ENCODE measurements at regions not wholly inside any gene's neighbourhood (a gene's known extent, or its start where the extent isn't known, plus 50 kb on each side); places are given as distances from the start of the nearest gene placed in this dataset.

GRCh38 chr22:47888817-47889216, 1126.4 kb downstream of the TBC1D22A start:
- H4K20me1 ChIP-seq (replicated peaks; ENCODE audit: insufficient read depth), result no peaks in the 10 kb centered on the region
- H3K4me3 Mint-ChIP-seq, result no peak overlapping the region
- peaks cover 63% of the 10 kb centered on the region for H3K9me3 Mint-ChIP-seq
- no peaks in the 10 kb centered on the region for H3K4me1 ChIP-seq (ENCODE audit: insufficient read depth)
- no peaks in the 10 kb centered on the region for H3K4me1 Mint-ChIP-seq
- H3K4me3 ChIP-seq, result no peak overlapping the region
- no peaks in the 10 kb centered on the region for H3K27me3 ChIP-seq (ENCODE audit: insufficient read depth)
- no peaks in the 10 kb centered on the region for H3K79me2 ChIP-seq (replicated peaks; ENCODE audit: insufficient read depth)
- no peak for TF ChIP-seq CREB1 (CRISPR knock-in tag; IDR thresholded peaks at IDR 0.05; ENCODE audit: low read depth)
- no peak for TF ChIP-seq ETS1 (IDR thresholded peaks at IDR 0.05)
- no peak for TF ChIP-seq REST (IDR thresholded peaks at IDR 0.05; ENCODE audit: unreplicated experiment)
- TF ChIP-seq EZH2 (IDR thresholded peaks at IDR 0.05; ENCODE audit: low read depth, unreplicated experiment), result no peak
- no peak for TF ChIP-seq CTCF (conservative IDR thresholded peaks at IDR 0.05; ENCODE audit: low read depth in 2 of 2)
- ATAC-seq (no peak), DNase-seq (ENCODE audit: low spot score) (no peak)
- no peak overlapping the region for H3K27ac Mint-ChIP-seq
- no peak overlapping the region for H3K27ac ChIP-seq (ENCODE audit: low read depth)
- peaks cover 12% of the 10 kb centered on the region; the same call in 1 of the 2 replicates for H3K36me3 ChIP-seq (ENCODE audit: insufficient read depth)
- peaks cover 3% of the 10 kb centered on the region for H3K27me3 Mint-ChIP-seq (ENCODE audit: insufficient read depth, low read depth, poor library complexity)
- no peak overlapping the region for H3K4me2 ChIP-seq
- no peak overlapping the region for H2AFZ ChIP-seq
- H3F3A ChIP-seq (replicated peaks; ENCODE audit: low read depth), result no peaks in the 10 kb centered on the region
- H3K36me3 Mint-ChIP-seq (ENCODE audit: low read depth), result peaks cover 7% of the 10 kb centered on the region; the same call in 2 of the 3 replicates
- no peaks in the 10 kb centered on the region for H3K9me2 ChIP-seq (ENCODE audit: insufficient read depth)

- DNase-seq (ENCODE audit: low spot score) (no peak), ATAC-seq (no peak)
- Histone ChIP-seq H3K36me3 (ENCODE audit: insufficient read depth) (peaks cover 12% of the 10 kb centered on the region; the same call in 1 of the 2 replicates), H3K27me3 (ENCODE audit: insufficient read depth) (no peaks in the 10 kb centered on the region), H4K20me1 (replicated peaks; ENCODE audit: insufficient read depth) (no peaks in the 10 kb centered on the region), H3F3A (replicated peaks; ENCODE audit: low read depth) (no peaks in the 10 kb centered on the region), H3K4me3 (no peak overlapping the region), H3K27ac (ENCODE audit: low read depth) (no peak overlapping the region), H3K4me1 (ENCODE audit: insufficient read depth) (no peaks in the 10 kb centered on the region), H3K79me2 (replicated peaks; ENCODE audit: insufficient read depth) (no peaks in the 10 kb centered on the region), H3K4me2 (no peak overlapping the region), H2AFZ (no peak overlapping the region), H3K9me2 (ENCODE audit: insufficient read depth) (no peaks in the 10 kb centered on the region)
- Mint-ChIP-seq H3K27me3 (ENCODE audit: insufficient read depth, low read depth, poor library complexity) (peaks cover 3% of the 10 kb centered on the region), H3K4me3 (no peak overlapping the region), H3K9me3 (peaks cover 58% of the 10 kb centered on the region), H3K27ac (no peak overlapping the region), H3K4me1 (no peaks in the 10 kb centered on the region; the same call in 2 of the 3 replicates), H3K36me3 (ENCODE audit: low read depth) (peaks cover 16% of the 10 kb centered on the region; the same call in 2 of the 3 replicates)
- TF ChIP-seq ZNF331 (CRISPR knock-in tag; IDR thresholded peaks at IDR 0.05; ENCODE audit: low read depth) (no peak), POLR2AphosphoS5 (IDR thresholded peaks at IDR 0.05; ENCODE audit: low read depth) (no peak), ZNF462 (CRISPR knock-in tag; IDR thresholded peaks at IDR 0.05) (no peak), EZH2 (IDR thresholded peaks at IDR 0.05; ENCODE audit: low read depth, unreplicated experiment) (no peak), CREB1 (CRISPR knock-in tag; IDR thresholded peaks at IDR 0.05; ENCODE audit: low read depth) (no peak)
Measured at GRCh38 chr22:47884775-47885174, 1122.3 kb downstream of the TBC1D22A start.

Measured in GM23338 (cell line).